NCI-H345 treated with DMSO at 0.1 percent for 48 hours (cell line): ENCODE measurements at regions not wholly inside any gene's neighbourhood (a gene's known extent, or its start where the extent isn't known, plus 50 kb on each side); places are given as distances from the start of the nearest gene placed in this dataset.

Experiments used
- DNase-seq: peaks from one replicate; lab custom pipeline; 2025; ENCODE audit not compliant: unreplicated experiment; lab: John Stamatoyannopoulos, UW

DNA sequence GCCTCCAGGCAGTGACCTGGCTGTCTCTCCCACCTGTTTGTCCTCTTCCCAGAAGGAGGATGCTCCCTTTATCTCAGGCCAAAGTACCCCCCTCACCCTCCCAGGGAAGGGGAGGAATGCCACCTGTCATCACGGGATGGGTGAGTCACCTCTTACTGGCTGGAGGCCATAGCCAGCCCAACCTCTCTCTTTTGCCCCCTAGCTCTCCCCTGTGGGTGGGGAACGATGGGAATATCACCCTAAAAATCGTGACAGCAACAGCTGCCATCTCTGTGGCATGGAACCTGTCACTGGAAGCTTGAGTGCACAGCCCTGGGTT is 137.5 kb upstream of the PTPN1 start:
- DNase-seq = no peak

DNA sequence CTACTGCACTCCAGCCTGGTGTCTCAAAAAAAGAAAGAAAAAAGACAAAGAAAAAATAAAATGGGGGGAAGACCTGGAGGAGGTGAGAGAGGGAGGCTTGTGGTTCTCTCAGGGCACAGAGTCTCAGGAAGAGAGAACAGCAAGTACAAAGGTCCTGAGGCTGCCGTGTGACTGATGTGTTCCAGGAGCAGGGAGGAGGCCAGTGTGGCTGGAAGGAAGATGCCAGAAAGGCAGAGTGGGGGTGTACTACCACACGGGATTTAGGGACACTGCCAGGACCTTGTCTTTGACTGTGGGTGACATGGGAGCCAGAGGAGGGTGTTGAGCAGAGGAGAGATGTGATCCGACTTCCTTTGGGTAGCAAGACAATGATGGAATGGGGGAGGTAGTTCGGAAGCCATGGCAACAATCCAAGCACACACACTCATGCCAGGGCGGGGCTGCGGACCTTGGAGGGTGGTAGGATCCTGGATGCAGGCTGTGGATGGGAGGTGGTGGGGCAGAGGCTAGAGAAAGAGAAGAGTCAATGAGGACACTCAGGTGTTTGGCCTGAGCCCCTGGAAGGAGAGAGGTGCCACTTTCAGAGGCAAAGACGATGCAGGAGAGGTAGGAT is 136.4 kb upstream of the PTPN1 start:
- DNase-seq = no peak

DNA sequence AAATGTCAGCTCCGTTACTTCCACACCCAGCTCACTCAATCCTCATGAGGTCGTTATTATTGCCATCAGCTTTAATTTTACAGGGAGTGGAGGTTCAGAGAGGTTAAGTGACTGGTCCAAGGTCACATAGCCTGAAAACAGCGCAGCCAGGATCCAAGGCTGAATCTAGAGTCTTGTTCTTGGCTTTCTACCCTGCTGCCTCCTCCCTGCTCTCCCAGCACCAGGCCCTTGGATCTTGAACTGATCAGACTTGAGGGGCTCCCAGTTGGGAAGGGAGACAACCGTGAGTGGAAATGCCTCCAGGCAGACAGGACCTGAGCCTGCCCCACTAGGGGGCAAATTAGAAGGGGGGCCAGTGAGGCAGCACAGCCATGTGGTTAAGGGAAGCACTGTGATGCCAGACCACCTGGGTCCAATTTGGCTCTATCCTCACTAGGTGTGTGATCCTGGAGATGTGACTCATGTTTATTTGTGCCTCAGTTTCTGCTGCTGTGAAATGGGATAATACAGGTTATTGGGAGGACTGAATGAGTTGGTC is 135.6 kb upstream of the PTPN1 start:
- no peak for DNase-seq

DNA sequence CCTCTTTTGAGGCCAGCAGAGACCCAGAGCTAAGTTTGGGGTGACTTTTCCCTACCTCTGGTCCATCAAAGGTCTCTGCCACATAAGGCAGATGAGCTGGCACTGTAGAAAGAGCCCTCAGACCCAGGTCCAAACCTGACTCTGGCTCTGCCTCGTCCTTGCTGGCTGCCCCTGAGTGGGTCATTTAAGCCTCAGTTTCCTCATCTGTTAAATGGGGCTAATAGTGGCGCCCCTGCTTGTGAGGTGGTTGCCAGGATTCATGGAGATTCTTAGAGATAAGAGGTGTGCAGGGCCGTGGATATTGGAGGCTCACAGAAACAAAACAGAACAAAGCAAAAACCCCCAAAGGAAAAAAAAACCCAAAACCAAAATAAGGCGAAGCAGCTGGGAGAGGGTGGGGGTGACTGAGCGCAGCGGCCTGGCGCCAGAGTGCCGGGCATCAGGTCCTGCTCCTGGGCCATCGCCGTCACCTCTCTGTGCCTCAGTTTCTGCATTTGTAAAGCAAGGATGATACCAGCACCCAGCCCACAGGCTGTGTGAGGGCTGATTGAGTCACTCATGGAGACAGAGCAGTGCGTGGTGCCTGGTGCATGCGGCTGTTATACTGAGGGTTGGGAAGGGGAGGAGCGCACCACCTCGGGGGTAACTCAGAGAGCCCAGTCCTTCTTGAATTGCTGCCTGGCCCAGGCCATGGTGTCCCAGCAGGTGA is 133.8 kb upstream of the PTPN1 start:
- DNase-seq = no peak

DNA sequence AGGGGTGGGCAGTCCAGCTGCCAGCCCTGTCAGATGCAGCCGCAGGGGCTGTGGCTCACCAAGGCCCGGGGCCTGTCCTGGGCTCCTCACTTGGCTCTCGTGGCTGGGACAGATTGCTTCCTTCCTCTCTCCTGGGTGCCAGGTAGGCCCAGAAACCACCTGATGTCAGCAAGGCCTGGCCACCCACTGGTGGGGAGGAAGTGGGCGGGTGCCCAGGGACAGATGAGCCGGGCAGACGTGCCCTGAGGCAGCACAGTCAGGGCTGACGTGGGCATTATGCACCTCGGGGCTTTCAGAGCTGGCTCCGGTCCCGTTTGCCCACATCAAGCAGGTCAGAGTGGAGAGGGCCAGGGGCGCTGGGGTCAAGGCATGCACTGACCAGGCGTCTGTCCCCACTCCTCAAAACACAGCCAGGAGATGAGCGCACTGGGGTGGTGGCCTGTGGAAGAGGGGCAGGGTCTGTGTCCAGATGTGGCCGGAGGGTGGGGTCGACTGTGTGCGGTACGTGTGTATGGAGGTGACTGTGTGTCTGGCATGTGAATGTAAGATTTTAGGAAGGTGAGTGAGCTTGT is 133.2 kb upstream of the PTPN1 start:
- DNase-seq = no peak

DNA sequence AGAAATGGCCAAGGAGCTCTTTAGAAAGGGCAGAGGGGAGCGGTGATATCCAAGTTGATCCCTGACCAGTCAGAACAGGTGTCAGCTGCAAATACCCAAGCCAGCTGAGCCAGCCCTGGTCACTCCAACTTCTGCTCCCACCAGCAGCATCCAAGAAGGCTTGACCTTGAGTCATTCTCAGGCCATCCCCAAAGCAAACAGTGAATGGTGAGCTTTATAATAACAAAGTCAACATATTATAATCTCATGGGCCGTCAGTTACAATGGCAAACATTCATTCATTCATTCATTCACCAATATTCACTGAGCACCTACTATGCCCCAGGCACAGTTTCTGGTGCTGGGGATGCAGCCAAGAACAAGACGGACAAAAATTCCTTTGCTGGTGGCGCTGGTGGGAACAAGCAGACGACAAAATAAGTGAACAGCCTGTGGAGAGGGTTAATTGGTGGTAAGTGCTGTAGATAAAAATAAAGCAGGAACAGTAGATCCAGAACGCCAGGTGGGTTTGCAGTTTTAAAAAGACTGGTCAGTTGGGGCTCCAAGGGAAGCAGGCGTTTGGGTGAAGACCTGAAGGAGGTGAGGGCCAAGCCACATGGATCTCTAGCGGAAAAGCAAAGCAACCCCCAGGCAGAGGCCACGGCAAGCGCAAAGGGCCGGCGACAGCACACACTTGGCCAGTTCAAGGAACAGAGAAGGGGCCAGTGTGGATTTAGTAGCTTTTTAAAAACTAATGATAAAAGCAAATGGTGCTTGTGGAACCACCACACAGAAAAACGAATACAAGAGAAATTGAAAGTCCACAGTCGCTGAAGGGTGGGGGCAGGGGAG is 131.8 kb upstream of the PTPN1 start:
- no peak for DNase-seq

DNA sequence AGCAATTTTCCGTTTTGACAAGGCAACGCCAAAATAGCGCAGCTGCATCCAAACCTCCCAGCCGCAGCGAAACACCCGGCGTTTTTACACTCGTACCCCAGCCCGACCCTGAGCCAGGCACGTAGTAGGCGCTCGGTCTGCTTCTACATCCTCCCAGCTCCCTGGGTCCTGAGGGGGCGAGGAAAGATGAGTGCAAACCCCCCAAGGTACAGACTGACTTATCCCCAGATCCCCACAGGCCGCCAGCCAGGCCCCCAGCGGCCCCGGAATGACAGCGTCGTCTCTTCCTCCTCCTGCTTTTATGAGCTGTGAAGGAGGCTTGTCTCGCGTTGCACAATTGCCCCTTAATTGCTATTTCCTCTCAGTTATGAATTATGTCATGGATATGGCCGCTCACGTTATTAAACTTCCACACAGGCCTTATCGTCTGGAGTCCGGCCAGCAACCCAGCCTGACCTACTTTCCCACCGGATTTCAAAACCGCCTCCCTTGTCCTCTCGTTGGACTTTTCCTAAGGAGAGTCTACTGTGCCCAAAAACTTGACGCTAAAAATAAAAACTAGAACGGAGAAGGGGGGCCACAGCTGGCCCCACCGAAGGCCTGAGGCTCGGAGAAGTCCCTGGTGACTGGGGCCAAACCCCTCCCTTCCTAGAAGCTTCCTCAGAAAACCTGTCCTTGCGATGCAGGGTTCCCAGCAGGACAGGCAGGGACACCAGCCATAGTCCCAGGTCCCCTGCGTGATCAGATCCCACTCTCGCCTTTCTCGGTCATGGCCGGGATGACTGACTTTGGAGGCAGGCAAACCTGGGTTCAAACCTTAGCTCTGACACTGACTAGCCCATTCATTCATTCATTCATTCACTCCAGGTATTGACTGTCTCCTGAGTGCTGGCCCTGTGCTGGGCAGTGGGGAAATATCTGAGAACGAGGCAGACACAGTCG is 130.9 kb upstream of the PTPN1 start:
- no peak for DNase-seq

DNA sequence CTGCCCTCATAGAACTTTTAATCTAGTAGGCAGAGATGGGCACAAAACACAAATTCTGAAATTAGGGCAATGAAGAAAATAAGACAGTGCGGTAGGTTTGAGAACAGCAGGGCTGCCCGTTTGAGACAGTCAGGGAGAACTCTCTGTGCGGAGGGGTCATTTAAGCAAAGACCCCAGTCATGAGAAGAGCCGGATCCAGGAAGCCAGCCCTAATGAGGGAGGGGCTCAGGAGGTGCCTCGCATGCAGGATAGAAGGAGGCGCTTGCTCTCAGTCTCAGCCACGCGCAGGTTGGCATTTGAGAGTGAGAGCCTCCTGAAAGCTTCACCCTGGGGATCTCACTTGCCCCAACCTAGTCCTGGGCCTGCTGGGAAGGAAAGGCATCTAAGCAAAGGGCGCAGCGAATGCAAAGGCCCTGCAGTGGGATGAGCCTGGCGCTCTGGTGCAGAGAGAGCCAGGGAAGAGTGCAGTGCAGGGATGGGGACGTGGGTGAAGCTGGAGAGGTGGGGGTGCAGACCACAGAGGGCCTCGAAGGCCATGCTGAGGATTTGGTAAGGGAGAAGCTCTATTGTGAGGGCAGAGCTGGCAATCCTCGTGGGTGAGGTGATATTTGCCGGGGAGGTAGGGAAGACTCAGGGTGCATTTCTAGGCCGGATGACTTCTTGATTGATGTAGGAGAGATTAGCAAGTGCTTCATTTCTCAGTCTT is 130.0 kb upstream of the PTPN1 start:
- DNase-seq = no peak

DNA sequence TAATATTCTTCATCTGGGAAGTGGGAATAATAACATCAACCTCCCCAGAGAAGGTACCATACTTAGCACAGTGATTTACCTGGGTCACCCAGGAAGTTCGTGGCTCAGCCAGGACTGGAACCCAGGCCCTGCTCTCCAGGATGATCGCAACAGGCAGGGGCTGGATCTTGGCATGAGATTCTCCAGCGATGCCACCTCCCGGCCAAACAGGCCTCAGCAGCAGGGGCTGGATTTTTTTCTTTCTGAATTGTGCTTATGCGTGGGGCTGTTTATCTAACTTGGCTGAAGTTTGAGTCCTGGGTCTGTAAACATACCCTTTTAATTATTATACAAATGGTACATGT is 129.5 kb upstream of the PTPN1 start:
- no peak for DNase-seq

DNA sequence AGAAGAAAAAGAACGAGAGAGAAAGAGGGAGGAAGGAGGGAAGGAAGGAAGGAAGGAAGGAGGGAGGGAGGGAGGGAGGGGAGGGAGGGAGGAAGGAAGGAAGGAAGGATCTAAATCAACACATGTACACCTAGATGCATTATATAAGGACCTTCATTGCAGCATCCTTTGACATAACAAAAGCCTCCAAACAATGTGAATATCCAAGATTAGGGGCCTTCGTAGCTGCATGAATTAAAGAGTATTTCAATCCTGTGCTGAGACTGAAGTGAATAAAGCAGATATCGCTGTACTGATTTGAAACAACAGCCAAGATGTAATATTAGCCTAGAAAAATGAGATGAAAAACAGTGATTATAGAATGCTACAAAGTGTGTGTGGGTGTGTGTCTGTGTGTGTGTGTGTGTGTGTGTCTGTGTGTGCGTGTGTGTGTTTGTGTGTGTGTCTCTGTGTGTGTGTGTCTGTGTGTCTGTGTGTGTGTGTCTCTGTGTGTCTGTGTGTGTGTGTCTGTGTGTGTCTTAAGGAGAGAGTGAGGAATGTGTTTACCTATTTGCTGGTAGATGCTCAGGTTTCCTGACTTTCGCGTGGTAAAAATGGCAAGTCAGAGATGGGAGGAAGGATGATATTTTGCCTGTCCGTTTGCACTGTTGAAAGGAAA is 129.0 kb upstream of the PTPN1 start:
- DNase-seq = no peak

DNA sequence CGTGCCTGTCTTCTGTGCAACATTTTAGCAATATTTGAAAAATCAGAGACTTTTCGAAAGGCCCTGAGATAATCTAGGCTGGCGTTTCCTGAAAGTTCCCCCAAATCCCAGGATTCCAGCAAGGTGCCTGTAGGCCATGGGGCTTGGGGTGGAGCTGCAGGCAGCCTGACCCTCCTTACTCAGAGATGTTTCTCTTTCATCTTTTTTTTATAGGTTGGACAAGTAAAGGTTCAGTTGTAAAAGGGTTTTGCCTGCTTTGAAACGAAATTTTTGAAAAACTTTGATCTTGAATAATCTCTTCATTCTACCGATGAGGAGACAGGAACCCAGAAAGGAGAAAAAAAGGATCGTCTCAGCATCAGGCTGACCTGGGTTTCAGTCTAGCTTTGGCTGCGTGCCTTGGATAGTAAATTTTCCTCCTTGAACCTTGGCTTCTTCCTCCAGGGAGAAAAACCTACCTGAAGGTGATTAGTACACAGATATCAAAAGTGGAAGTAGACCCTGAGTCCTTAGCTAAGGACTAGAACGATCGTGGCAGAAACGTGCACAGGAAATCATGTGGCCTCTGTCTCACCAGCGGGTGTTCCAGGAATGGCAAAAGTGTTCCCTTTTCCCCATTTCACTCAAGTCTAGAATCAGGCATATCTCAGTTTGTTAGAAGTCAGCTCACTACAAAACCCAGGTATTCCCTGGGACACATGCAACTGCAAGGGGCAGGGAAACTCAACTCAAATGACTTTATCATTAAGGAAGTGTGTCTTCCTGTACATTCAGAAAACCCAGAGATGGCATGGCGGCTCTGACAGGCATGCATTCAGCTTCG is 128.2 kb upstream of the PTPN1 start:
- no peak for DNase-seq

DNA sequence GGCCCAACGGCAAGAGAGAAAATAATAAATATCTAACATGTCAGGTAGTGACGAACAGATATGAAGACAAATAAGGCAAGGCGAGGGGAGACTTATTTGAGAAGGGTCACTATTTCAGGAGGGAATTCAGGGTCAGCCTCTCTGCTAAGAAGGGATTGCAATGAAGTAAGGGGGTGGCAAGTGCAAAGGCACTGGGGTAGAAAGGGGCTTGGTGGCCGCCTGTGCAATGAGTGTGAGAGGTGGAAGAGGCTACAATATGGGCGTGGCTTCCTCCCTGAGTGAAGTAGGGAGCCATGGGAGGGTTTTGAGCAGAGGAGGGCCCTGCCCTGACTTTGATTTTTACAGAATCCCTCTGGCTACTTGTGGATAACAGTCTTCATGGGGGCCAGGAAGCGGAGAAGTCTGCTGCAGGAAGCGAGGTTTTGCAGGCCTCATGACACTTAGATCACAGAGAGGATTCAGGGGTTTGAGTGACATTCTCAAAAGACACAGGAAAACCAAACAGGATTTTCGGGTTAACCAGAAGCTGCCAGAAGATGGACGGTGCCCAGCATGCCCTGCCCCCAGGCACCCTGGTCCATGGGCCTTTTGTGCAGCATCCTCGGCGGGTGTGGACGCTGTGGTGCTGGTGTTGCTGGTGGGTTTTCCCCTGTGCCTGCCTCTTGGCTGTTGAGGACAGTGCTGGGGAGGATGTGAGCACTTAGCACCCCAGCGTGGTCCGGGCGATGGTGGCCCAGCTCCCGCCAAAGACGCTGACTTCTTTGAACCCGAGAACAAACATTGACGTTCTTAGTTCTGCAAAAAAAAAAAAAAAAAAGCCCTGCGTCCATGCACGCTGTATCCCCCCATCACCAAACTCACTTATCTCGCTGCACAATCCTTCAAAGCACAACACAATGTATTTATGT is 124.2 kb upstream of the PTPN1 start:
- DNase-seq = no peak

DNA sequence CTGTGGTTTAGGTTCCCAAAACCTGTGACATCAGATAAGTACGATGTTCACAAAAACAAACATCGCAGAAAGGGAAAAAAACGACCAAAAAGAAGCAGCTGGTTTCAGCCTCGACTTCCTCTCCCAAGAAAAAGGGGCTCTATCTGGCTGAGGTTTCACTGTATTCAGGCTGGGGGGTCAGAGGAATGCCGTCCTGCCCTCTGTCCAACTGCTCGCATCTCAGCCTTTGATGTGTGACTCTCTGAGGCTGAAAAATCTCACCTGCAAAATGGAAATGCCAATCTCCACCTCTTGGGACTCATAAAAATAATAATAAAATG is 123.6 kb upstream of the PTPN1 start:
- DNase-seq = no peak

DNA sequence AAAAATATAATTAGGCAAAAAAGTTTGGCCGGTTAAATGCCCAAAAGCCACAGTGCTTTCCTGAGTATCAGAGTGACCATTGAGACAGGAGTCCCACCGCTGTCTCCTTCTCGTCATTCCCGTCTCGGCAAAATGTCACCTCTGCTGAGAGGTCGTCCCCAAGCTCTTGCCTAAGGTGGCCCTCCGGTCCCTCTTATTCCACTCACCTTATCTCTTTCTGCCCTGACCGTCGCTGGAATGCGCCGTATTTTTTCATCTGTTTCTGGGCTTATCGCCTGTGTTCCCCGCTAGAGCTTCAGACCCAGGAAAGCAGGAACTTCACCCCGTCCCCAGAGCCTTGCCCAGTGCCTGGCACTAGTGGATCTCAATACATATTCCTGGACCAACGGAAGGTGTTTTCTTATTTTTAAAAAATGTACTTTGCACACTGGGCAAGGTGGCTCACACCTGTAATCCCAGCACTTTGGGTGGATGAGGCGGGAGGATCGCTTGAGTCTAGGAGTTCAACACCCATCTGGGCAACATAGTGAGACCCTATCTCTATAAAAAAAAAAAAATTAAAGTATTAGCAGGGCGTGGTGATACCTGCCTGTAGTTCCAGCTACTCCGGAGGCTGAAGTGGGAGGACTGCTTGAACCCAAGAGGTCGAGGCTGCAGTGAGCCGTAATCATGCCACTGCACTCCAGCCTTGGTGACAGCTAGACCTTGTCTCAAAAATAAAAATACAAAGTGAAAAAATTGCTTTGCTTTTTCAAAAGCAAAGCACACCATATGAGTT is 122.8 kb upstream of the PTPN1 start:
- no peak for DNase-seq

DNA sequence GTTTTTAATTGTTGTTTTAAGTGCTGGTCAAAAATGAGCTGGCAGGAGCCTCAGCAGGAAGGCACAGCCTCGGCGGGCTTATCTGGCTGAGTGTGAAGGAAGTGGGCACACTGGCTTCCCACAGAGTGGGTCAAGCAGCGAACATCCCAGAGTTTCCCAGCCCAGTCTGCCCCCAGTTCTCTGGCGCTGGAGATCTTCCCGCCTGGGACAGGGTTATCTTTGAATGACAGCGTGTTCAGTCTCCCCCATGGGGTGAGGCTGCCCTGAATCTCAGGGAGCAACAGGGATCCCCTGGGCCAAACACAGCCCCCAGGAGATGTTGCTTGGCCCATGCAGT is 122.2 kb upstream of the PTPN1 start:
- DNase-seq = no peak

DNA sequence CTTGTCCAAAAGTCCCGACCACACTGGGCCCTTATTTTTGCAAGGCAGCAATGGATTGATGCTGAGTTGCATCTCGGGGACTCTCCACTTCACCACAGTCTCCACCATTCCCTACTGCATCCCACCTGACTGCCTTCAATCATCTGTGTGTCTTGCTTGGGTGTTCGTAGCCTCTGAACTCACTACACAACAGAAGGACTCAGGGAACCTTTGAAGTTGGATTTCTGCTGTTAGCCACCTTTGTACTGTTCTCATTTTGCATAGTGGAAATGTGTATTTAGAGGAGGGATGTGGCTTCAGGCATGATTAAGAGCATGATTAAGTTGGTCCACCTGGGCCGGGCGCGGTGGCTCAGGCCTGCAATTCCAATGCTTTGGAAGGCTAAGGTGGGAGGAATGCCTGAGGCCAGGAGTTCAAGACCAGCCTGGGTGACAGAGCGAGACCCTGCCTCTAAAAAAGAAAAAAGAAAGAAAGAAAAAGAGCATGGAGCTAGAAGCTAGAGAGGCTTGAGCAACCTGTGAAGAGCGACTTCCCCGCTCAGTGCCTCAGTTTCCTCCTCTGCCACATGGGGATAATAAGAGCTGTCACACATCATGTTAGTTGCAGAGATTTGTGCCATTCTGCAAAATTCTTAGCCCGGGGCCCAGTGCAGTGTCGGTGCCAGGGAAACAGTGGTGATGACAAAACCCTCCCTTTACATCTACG is 121.3 kb upstream of the PTPN1 start:
- no peak for DNase-seq

DNA sequence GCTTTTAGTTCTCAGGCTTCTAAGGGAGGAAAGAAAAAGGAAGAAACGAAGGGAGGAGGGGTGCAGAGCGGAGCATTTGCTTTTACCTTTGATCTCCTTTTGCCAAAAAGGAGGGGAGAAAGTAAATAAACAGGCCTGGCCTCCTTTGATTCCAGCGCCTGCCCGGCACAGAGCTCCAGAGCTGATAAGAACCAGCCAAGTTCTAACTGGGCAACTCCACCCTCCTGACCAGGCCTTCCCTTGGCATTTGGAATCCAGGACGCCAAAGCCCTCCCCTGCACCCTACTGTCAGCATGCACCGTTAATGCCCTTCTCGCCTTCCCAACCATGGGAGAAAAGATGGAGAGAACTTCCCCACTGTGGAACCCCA is 120.8 kb upstream of the PTPN1 start:
- no peak for DNase-seq
